K562 (cell line): ENCODE measurements at regions not wholly inside any gene's neighbourhood (a gene's known extent, or its start where the extent isn't known, plus 50 kb on each side); places are given as distances from the start of the nearest gene placed in this dataset.
A peak's percentile ranks its signal among the peaks of the same experiment; 100 is the strongest.

Experiments used
- ATAC-seq: fragments of 200-7000 bp; cut with Tn5 transposase; 3 replicates; pipeline ENCODE4 v1.9.1; 2020; ENCODE audit warnings: moderate library complexity
- BruUV-seq: library from RNA; stranded (reverse); fragments of 400-500 nt; replicated peaks from 2 replicates; lab custom pipeline; 2021; lab: Mats Ljungman, UMichigan
- CTCF ChIA-PET: fragments of 300-600 bp; formaldehyde crosslinking; extraction: SDS; loops from one replicate; lab custom pipeline; 2021; ENCODE audit warnings: low intra/inter-chr PET ratio; lab: Yijun Ruan, JAX
- POLR2A ChIA-PET: fragments of 300-600, 350-650 bp; sonication (Branson Sonifier 250); formaldehyde crosslinking; extraction: SDS; loops from one replicate; lab custom pipeline; 2021; ENCODE audit warnings: antibody characterized with exemption, inconsistent platforms; lab: Yijun Ruan, JAX
- DNase-seq, 4 experiments: peaks; one replicate each; pipeline versions ENCODE4 v3.0.0 to v3.0.0-alpha.2; 2011 to 2018; ENCODE audit warnings: low spot score in 3 of 4, mixed read lengths in 3 of 4; ENCODE audit errors: extremely low read depth in 1 of 4
- FAIRE-seq: peaks from 2 replicates; lab custom pipeline; 2011; peaks lifted over from hg19 to GRCh38; lab: Jason Lieb, UNC
- H2AFZ ChIP-seq: 2 replicates; pipeline ENCODE4 v1.6.0; 2011; ENCODE audit warnings: low read depth, low read length, control low read depth, inconsistent platforms
- H3K27ac ChIP-seq: fragments of 200-600 bp; 3 replicates; pipeline ENCODE4 v1.8.0; 2011; ENCODE audit warnings: low read depth, mild to moderate bottlenecking, control low read depth, inconsistent platforms, low read length, moderate library complexity, mixed read lengths; ENCODE audit errors: extremely low read depth
- H3K27me3 ChIP-seq, 2 experiments: fragments of 300-600 bp in 1 of 2; 2 replicates in 1 of 2; 3 replicates in 1 of 2; pipeline versions ENCODE4 v1.6.0 to v1.8.0; 2011; ENCODE audit warnings: inconsistent platforms in 2 of 2, low read length in 2 of 2, mild to moderate bottlenecking in 1 of 2, mixed read lengths in 1 of 2, moderate library complexity in 1 of 2; ENCODE audit not compliant: control insufficient read depth in 2 of 2, insufficient read depth in 2 of 2
- H3K36me3 ChIP-seq: fragments of 300-600 bp; 3 replicates; pipeline ENCODE4 v1.8.0; 2011; ENCODE audit warnings: mild to moderate bottlenecking, low read length, inconsistent platforms; ENCODE audit not compliant: control insufficient read depth, insufficient read depth
- H3K4me1 ChIP-seq, 2 experiments: fragments of 200-600 bp in 1 of 2; replicated peaks in 1 of 2; 2 replicates in 1 of 2; 3 replicates in 1 of 2; pipeline versions ENCODE4 v1.5.1 to v1.8.0; 2011; ENCODE audit warnings: inconsistent platforms in 2 of 2, low read length in 2 of 2, mild to moderate bottlenecking in 1 of 2, mixed read lengths in 1 of 2, moderate library complexity in 1 of 2; ENCODE audit not compliant: control insufficient read depth in 2 of 2, insufficient read depth in 2 of 2
- H3K4me2 ChIP-seq: 2 replicates; pipeline ENCODE4 v1.6.1; 2011; ENCODE audit warnings: low read length, control low read depth, inconsistent platforms, mixed read lengths; ENCODE audit not compliant: insufficient read depth
- H3K4me3 ChIP-seq: fragments of 200-600 bp; sonication (generic), shearing (Covaris generic); 2 replicates; pipeline ENCODE4 v1.5.1; 2016; ENCODE audit warnings: control low read depth, inconsistent platforms
- H3K79me2 ChIP-seq: fragments of 200-600 bp; 3 replicates; pipeline ENCODE4 v1.8.0; 2011; ENCODE audit warnings: low read length, inconsistent platforms; ENCODE audit not compliant: control insufficient read depth, insufficient read depth
- H3K9ac ChIP-seq, 2 experiments: 2 replicates each; pipeline versions ENCODE4 v1.6.0 to v1.6.1; 2011; ENCODE audit warnings: low read depth in 2 of 2, low read length in 2 of 2, control low read depth in 1 of 2, inconsistent platforms in 1 of 2, mild to moderate bottlenecking in 1 of 2, mixed read lengths in 1 of 2; ENCODE audit not compliant: insufficient read depth in 1 of 2
- H3K9me1 ChIP-seq: one replicate; pipeline ENCODE4 v1.6.0; 2011; ENCODE audit warnings: inconsistent platforms, mild to moderate bottlenecking, low read length, moderate library complexity; ENCODE audit not compliant: control insufficient read depth, insufficient read depth
- H3K9me3 ChIP-seq: replicated peaks from 2 replicates; pipeline ENCODE4 v1.5.1; 2011; ENCODE audit warnings: low read depth, low read length, inconsistent platforms; ENCODE audit not compliant: control insufficient read depth, insufficient read depth
- H4K20me1 ChIP-seq: replicated peaks from 2 replicates; pipeline ENCODE4 v1.6.1; 2011; ENCODE audit warnings: low read length, inconsistent platforms, mixed read lengths; ENCODE audit not compliant: control insufficient read depth, insufficient read depth
- CHD1 ChIP-seq: fragments of 200-600 bp; sonication (generic); IDR thresholded peaks from one replicate; pipeline ENCODE4 v1.6.1; 2012; ENCODE audit warnings: mild to moderate bottlenecking, moderate library complexity, low read length, inconsistent platforms
- CREB1 ChIP-seq, 2 experiments: sonication (generic) in 1 of 2; formaldehyde crosslinking in 1 of 2; IDR thresholded peaks; 2 replicates each; pipeline versions ENCODE4 v1.6.1 to v1.8.0; 2012 to 2022; ENCODE audit warnings: inconsistent platforms in 1 of 2, mild to moderate bottlenecking in 1 of 2, missing genetic modification reagents in 1 of 2, moderate library complexity in 1 of 2
- FOSL1 ChIP-seq: fragments of 200-800 bp; sonication (Bioruptor generic); conservative IDR thresholded peaks from 2 replicates; pipeline ENCODE4 v1.6.1; 2016; ENCODE audit warnings: missing genetic modification characterization, missing compliant biosample characterization
- FOXK1 ChIP-seq: sonication (generic); formaldehyde crosslinking; IDR thresholded peaks from 2 replicates; pipeline ENCODE4 v1.8.0; 2022; ENCODE audit warnings: missing genetic modification reagents, mild to moderate bottlenecking, borderline replicate concordance
- SP2 ChIP-seq: IDR thresholded peaks from 2 replicates; pipeline ENCODE4 v1.6.1; 2011; ENCODE audit warnings: mild to moderate bottlenecking, low read depth, low read length, moderate library complexity; ENCODE audit not compliant: poor library complexity, severe bottlenecking; ENCODE audit errors: extremely low read depth
- ZNF316 ChIP-seq: fragments of 450-650 bp; IDR thresholded peaks from 2 replicates; pipeline ENCODE4 v1.6.1; 2016
- ZNF778 ChIP-seq: fragments of 450-650 bp; formaldehyde crosslinking; IDR thresholded peaks from 2 replicates; pipeline ENCODE4 v1.4.0; 2020; ENCODE audit warnings: mild to moderate bottlenecking, moderate library complexity
- WGBS: fragments of 100-300 bp; shearing (Covaris generic); methylation state at CpG from one replicate; pipeline ENCODE4 v1.1.6; 2016; ENCODE audit warnings: low coverage, mixed read lengths; ENCODE audit not compliant: insufficient coverage; ENCODE audit errors: missing lambda C conversion rate; 5-methylcytosine and 5-hydroxymethylcytosine counted together
- in situ Hi-C: fragments of 300-500 bp; cut with MboI; formaldehyde crosslinking; loops from 4 replicates; pipeline ENCODE4 v1.15.0; 2018; ENCODE audit warnings: inconsistent platforms, mixed read lengths
- intact Hi-C: fragments of 100-400 bp; cut with micrococcal nuclease; formaldehyde crosslinking; loops from 2 replicates; pipeline ENCODE4 v1.14.2; 2022
- TF ChIP-seq, protein P1 (sequence below): fragments of 450-650 bp; IDR thresholded peaks from 2 replicates; pipeline ENCODE4 v1.7.0; 2016; ENCODE audit warnings: borderline replicate concordance
- TF ChIP-seq, protein P2 (sequence below): fragments of 450-650 bp; IDR thresholded peaks from 2 replicates; pipeline ENCODE4 v1.6.1; 2016; ENCODE audit warnings: borderline replicate concordance
- TF ChIP-seq, protein P3 (sequence below): sonication (generic); formaldehyde crosslinking; IDR thresholded peaks from 2 replicates; pipeline ENCODE4 v1.8.1; 2022; ENCODE audit warnings: missing genetic modification reagents
- TF ChIP-seq, protein P4 (sequence below): sonication (generic); formaldehyde crosslinking; IDR thresholded peaks from 2 replicates; pipeline ENCODE4 v1.8.0; 2022; ENCODE audit warnings: mild to moderate bottlenecking, missing genetic modification reagents
- TF ChIP-seq, protein P5 (sequence below): fragments of 250-450 bp; sonication (Bioruptor Pico); IDR thresholded peaks from 2 replicates; pipeline ENCODE4 v1.5.1; 2021; ENCODE audit warnings: mild to moderate bottlenecking

DNA sequence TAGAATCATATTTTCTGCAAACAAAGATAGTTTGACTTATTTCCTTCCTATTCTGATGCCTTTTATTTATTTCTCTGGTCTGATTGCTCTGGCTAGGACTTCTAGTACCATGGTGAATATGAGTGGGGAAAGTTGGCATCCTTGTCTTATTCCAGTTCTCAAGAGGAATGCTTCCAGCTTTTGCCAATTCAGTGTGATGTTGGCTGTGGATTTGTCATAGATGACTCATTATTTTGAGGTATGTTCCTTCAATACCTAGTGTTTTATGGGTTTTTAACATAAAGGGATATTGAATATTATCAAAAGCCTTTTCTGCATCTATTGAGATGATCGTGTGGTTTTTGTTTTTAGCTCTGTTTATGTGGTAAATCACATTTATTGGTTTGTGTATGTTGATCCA lies 139.4 kb upstream of the CNTN1 start:
- Histone ChIP-seq H2AFZ (no peak overlapping the region), H3K9me3 (no peaks in the 10 kb centered on the region), H3K4me2 (no peak overlapping the region), H3K27me3 (no peaks in the 10 kb centered on the region), H3K9me1 (no peaks in the 10 kb centered on the region), H4K20me1 (no peaks in the 10 kb centered on the region), H3K36me3 (no peaks in the 10 kb centered on the region), H3K27ac (no peak overlapping the region), H3K9ac (no peak overlapping the region), H3K79me2 (no peaks in the 10 kb centered on the region), H3K4me3 (no peak overlapping the region), H3K4me1 (no peaks in the 10 kb centered on the region)
- no peak for DNase-seq
- WGBS, result 0% methylated on average over 1 of the region's 1 CpG
- in situ Hi-C loops, result no loop called here
- BruUV-seq, result no TSS peak
- TF ChIP-seq, protein P1, sequence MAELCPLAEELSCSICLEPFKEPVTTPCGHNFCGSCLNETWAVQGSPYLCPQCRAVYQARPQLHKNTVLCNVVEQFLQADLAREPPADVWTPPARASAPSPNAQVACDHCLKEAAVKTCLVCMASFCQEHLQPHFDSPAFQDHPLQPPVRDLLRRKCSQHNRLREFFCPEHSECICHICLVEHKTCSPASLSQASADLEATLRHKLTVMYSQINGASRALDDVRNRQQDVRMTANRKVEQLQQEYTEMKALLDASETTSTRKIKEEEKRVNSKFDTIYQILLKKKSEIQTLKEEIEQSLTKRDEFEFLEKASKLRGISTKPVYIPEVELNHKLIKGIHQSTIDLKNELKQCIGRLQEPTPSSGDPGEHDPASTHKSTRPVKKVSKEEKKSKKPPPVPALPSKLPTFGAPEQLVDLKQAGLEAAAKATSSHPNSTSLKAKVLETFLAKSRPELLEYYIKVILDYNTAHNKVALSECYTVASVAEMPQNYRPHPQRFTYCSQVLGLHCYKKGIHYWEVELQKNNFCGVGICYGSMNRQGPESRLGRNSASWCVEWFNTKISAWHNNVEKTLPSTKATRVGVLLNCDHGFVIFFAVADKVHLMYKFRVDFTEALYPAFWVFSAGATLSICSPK, result no peak
- TF ChIP-seq CREB1 (IDR thresholded peaks at IDR 0.05), result no peak
- TF ChIP-seq CREB1 (CRISPR knock-in tag; IDR thresholded peaks at IDR 0.05), result no peak
- TF ChIP-seq, protein P2, sequence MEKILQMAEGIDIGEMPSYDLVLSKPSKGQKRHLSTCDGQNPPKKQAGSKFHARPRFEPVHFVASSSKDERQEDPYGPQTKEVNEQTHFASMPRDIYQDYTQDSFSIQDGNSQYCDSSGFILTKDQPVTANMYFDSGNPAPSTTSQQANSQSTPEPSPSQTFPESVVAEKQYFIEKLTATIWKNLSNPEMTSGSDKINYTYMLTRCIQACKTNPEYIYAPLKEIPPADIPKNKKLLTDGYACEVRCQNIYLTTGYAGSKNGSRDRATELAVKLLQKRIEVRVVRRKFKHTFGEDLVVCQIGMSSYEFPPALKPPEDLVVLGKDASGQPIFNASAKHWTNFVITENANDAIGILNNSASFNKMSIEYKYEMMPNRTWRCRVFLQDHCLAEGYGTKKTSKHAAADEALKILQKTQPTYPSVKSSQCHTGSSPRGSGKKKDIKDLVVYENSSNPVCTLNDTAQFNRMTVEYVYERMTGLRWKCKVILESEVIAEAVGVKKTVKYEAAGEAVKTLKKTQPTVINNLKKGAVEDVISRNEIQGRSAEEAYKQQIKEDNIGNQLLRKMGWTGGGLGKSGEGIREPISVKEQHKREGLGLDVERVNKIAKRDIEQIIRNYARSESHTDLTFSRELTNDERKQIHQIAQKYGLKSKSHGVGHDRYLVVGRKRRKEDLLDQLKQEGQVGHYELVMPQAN, result no peak
- TF ChIP-seq ZNF316, result no peak
- TF ChIP-seq, protein P3, sequence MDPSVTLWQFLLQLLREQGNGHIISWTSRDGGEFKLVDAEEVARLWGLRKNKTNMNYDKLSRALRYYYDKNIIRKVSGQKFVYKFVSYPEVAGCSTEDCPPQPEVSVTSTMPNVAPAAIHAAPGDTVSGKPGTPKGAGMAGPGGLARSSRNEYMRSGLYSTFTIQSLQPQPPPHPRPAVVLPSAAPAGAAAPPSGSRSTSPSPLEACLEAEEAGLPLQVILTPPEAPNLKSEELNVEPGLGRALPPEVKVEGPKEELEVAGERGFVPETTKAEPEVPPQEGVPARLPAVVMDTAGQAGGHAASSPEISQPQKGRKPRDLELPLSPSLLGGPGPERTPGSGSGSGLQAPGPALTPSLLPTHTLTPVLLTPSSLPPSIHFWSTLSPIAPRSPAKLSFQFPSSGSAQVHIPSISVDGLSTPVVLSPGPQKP (CRISPR knock-in tag), result no peak
- no peak for TF ChIP-seq ZNF778 (CRISPR knock-in tag)
- TF ChIP-seq, protein P4, sequence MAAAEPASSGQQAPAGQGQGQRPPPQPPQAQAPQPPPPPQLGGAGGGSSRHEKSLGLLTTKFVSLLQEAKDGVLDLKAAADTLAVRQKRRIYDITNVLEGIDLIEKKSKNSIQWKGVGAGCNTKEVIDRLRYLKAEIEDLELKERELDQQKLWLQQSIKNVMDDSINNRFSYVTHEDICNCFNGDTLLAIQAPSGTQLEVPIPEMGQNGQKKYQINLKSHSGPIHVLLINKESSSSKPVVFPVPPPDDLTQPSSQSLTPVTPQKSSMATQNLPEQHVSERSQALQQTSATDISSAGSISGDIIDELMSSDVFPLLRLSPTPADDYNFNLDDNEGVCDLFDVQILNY (CRISPR knock-in tag), result no peak
- TF ChIP-seq SP2, result no peak
- no peak for TF ChIP-seq CHD1
- TF ChIP-seq FOSL1, result no peak
- TF ChIP-seq, protein P5, sequence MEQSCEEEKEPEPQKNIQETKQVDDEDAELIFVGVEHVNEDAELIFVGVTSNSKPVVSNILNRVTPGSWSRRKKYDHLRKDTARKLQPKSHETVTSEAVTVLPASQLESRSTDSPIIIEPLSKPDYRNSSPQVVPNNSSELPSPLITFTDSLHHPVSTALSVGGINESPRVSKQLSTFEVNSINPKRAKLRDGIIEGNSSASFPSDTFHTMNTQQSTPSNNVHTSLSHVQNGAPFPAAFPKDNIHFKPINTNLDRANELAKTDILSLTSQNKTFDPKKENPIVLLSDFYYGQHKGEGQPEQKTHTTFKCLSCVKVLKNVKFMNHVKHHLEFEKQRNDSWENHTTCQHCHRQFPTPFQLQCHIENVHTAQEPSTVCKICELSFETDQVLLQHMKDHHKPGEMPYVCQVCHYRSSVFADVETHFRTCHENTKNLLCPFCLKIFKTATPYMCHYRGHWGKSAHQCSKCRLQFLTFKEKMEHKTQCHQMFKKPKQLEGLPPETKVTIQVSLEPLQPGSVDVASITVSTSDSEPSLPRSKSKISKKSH, result no peak
- no peak for TF ChIP-seq FOXK1 (CRISPR knock-in tag)
- CTCF ChIA-PET, result no interaction called here
- ATAC-seq, result no peak
- peak; percentile 60 for FAIRE-seq
- POLR2A ChIA-PET, result no interaction called here
- intact Hi-C loops, result no loop called here
